ENCODE measurements at regions not wholly inside any gene's neighbourhood (a gene's known extent, or its start where the extent isn't known, plus 50 kb on each side); places are given as distances from the start of the nearest gene placed in this dataset.

DNA sequence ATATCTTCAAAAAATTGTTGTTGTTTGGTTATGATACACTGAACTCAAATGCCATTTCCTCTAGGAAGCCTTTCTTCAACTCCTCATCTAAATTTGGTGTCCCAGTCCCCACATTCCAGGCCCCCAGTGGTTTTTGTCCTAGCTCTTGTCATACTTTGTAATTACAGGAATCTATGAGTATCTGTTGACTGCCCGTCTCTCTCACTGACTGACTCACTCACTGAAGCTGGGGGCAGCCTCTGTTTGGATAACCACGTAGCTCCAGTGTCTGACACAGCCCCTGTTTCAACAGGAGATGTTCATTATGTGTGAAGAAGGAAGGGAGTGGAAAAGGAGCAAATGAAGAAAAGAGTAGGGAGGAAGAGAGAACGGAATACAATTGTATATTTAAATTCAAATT lies 284.1 kb upstream of the TENM3 start:
- no peak for DNase-seq

DNA sequence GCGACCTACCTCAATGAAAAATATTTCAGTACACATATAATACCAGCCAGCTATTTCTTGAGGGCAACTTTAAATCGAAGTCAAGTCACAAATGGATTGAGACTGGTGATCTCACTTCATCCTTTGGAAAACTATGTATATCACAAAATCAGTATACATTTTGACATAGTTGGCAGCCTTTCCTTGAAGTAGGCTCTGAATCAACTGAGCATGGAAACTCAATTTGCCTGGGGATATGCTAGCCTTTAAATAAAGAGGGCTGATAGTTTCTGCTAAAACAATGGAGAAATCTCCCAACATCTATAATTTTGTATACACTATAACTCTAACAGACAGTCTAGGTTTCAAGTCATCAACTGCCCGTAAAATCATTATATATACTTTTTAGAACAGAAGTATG lies 282.8 kb upstream of the TENM3 start:
- no peak for DNase-seq

DNA sequence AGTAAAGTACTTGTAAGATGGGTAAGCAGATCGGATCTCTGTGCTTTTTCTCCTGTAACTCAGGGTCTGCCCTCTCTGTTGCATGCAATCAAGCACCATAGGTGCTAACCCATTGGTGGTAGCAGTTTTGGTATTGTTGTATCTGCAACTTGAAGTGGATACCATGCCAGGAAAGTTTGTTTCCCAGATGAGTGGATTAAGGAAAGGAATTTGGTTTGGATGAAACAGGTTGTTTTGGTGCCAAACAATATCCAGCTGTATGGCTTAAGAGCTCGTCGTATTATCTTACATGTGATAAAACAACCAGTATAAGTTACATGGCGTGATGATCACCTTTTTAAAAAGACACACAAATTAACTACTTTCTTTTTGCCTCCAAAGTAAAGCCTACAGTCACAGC lies 280.9 kb upstream of the TENM3 start:
- DNase-seq = no peak

DNA sequence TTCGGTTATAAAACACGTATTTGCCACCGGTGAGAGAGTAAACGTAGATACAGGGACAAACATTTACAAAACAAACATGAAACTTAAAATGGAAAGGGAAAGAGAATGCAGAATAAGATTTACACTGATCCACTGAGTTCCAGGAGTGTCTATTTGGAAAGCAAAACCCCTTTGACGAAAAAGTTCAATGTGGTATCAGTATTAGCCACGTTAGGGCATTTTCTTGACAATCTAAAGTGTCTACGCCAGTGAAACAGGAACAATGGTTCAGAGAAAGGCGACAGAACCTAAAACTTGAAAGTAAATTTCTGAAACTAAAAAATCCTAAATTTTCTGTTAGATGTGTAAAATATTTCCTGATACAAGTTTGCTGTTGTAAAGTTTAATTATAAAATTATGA lies 278.5 kb upstream of the TENM3 start:
- DNase-seq = no peak

DNA sequence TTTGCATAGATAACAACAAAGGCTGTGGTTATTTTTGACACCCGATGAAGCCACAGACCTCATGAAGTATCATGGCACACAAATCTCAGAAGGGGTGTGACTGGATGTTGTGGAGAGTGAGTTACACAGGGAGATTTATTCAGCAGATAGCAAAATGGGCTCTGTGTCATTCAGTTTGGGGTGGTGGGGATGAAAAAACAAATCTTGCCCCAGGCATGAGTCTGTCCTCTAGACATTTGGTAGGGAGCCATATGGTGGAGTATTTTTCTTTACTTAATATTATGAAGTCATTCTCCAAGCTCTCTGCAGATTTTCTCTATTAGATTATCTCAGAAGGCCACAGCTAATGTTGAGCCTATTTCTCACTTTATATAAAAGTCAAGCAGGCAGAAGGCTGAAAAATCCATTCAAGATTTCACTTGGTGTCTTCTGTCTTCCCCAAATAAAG lies 277.1 kb upstream of the TENM3 start:
- DNase-seq = no peak

DNA sequence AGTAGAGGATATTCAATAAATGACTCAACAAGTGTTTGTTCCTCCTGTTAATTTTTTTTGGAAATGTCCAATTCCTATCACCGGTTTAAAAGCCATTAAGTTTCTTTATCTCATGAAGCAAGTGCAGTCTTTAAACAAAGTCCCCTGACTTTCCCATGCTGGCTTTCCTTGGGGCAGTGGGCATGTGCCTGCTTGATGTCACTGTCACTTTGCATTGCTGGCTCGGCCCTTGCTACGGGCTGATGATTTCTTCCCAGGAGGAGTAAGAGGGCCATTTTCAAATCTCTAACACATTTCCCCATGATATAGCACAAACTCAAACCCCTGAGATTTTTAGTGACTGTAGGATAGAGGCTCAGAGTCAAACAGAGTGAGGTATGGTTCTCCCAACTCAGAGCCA lies 275.8 kb upstream of the TENM3 start:
- no peak for DNase-seq

DNA sequence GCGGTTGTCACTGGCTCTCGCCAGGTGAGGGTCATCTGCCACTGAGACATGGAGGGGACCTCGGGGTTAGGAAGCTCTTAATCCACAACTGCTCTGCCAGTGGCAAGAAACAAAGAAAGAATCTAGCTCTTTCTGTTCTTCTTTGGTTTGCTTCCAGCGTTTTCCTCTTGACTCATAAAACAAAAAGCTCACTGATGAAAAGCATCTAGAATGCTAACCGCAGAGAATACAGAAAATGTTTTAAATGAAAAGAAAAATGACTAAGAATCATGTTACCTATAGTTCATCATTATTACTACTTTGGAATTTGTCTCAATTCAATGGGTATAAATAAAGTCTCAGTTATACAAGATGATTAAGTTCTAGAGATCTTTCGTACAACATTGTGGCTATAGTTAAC lies 274.8 kb upstream of the TENM3 start:
- no peak for DNase-seq

DNA sequence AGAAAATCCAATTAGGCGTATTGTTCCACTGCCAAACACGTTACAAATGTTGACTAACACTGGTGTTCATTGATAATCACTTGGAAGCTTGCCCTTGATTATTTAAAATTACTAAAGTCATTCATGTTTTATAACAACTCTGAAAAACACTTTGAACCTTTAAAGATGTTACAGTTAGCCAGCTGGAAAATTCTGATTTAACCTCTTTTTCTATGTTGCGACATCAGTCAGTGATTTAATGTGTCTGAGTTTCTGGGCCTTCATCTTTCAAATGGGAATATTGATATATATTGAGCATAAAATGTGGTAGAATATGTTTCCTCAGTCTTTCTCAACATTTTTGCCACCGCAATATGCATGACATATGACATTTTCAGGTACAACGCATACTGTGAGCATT lies 274.1 kb upstream of the TENM3 start:
- DNase-seq = no peak

DNA sequence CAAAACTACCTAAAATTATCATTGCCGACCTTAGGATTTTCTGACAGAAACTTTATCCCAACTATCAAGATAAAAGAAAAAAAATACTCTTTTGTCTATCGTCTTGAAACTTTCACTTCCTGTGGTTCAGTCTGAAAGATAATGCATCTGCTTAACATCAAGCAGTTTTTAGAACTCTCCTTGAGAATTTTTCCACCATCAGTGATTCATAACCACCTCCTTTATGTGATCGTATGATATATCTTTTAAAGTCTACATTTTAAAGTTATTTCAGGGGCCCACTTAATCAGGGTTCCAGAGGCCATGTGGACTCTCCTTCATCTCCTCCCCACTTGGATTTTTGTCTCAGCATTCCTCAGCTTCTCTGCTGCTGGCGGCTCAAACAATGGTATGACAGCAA lies 272.8 kb upstream of the TENM3 start:
- DNase-seq = no peak

DNA sequence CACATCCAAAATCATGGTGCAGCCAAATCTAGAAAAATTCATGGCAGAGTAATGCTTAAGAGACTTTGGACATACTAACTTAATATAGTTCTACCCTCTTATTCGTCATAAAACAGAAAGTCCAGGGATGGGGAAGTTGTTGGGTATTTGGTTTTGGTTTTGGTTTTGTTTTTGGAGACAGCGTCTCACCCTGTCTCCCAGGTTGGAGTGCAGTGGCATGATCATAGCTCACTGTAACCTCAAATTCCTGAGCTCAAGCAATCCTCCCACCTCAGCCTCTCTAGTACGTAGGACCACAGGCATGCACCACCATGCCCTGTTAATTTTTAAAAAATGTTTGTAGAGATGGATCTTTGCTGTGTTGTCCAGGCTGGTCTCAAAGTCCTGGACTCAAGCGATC lies 271.8 kb upstream of the TENM3 start:
- no peak for DNase-seq

DNA sequence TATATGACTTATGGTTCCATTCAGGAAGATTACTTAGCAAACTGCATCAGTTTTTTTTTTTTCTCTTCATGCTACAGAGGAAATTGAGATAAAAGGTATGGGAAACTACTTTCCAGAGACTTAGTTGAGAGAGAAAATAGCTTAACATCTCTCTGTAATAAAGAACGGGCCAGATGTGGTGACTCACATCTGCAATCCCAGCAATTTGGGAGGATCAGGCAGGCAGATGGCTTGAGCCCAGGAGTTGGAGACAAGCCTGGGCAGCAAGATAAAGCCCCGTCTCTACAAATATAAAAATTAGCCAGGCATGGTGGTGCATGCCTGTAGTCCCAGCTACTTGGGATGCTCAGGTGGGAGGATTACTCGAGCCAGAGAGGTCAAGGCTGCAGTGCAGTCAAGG lies 271.2 kb upstream of the TENM3 start:
- DNase-seq = no peak

DNA sequence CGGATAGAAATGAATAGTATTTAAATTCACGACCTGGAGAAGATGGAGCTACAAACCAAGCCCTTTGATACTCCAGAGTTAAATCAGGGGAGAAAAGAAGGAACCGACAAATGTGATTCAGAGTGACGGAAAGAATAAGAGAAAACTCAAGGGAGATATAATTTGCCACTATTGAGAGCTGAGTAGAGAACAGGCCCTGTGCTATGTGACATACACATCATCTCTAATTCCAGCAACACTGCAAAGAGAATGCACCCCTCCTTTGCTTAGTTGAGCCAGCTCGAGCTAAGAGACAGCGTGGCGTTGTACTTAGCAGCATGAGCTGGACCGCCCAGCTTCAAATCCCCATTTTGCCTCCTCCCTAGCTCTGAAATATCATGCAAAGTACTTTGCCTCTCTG lies 266.4 kb upstream of the TENM3 start:
- no peak for DNase-seq

DNA sequence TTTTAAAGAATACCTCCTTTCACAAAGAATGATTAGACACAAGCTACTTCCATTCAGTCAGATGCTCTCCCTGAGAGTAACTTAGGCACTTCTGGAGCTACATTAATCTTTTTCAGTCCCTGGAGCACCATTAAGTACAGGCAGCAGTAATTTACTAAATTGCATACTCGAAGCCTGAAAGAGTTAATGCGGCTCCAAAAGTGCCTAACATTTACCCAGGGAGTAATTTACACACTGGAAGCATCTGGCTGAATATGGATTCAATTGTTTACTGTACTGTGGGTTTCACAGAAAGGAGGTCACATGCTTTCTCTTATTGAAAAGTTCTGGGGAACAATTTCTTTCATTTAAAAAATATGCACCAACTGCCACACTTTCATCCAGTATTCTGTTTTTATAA lies 260.8 kb upstream of the TENM3 start:
- no peak for DNase-seq

DNA sequence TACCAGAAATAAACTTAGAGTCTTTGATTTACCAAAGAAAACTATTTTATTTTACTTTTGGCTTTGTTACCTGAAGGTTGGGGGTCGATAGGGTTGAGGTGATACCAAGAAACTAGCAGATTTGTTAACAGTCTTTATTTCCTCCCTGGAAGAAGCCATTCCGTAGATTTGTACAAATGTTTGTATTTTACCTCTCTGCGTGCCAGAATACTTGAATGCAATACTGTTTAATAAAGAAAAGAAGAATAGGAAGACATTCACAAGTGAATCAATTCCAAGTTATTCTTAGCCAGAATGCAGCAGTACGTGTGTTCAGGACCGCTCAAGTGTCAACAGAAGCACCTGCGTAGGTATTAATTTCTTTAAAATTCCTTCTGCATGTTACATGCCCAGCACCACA lies 260.3 kb upstream of the TENM3 start:
- DNase-seq = no peak

DNA sequence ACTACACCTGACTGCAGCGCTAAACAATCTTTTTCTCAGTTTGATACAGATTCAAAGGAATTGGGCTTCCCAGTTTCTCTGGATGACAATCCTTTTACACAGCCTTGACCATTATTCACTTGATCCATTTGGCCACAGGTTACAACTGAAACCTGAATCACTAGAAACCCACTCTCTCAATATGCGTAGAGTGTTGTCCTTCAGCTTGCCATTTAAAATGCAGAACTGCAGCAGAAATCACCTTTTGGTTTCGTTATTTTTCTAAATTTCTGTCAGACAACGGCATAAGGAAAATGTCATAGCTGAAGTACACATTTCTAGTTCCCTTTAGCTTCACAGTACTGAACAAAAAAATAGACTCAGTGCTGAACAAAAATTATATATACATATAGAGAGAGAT lies 255.8 kb upstream of the TENM3 start:
- no peak for DNase-seq

DNA sequence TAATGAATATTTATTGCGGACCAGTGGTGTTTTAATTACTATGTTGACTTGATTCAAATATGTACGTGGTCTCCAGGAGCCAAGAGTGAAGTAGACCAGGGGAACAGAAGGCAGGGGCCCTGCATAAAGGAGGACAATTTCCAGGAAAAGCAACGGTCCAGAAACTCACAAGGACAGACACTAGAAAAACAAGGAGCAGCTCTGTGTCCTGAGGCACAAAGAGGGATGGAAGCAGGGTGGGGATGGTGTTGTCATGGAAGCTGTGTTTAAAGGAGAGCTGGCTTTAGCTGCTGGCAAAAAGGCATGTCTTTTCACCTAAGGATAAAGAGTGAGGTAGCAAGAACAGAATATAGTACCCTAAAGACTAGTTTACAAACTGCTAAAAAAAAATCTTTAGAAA lies 254.1 kb upstream of the TENM3 start:
- DNase-seq = no peak

DNA sequence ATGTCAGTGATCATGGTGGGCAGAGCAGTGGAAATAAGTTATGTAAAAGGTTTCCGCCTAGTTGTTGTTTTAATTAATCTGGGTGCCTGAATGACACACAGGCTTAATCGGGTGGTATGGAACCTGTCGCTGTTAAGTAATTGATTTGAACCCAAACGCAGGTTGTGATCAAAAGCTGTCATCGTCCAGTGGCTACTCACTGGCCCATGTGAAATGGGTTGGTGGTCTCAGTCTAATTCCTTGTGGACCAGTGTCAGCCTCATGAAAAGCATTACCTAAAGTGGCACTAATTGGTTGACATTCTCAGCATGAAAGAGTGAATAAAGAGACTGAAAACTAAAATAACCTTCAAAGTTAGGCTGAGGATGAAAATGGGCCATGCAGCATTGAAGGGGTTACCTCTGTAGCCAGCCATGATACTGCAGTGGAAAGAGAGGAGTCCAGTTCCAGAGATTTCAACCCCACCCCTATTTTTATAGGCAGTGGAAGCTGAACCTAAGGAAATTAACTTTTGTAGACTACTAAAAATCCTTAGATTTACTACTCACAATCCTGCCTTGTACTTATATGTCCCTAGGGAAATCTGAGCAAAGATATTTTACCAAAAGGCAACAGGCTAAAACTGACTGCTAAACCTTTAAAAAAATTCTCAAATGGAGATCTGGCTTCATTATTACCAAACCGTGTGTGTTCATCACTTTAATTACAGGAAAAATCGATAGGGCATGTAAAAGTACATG lies 251.7 kb upstream of the TENM3 start:
- DNase-seq = no peak

DNA sequence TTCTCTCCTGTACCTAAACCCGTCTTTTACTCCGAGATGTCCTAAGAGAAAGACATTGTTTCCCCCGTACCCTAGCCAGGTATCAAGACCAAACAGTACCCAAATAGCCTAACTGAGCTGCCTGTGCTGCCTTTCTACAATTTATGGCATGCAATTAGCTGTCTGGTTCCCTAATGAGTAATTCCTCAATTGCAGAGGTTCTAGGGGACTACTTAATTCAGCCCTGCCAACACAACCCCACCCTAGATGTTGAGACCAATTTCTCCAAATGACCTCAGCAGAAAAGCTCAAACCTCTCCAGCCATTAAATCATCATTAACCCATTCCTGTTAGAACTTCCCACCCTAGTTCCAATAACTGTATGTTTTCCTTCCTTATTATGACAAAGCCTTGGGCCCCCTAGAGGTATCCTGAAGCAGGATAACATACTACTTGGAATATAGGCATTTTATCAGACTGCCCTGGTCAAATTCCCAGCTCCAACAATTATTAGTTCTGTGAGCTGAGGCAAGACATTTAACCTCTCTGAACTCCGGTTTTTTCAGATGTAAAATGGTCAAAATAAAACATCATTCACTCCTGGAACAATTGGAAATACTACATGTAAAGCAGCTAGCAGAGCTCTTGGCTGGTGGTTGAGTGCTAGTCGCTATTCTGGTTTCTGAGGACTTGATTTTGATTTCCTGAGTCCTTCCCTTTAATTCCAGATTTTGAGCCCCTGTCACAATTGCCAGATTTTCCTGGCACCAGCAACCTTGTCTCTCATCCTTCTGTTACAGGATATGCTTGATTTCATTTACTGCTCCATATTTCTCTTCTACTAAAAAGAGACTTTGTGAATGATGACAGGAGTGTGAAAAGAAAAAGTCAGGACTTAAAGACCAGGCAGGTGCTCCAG lies 244.6 kb upstream of the TENM3 start:
- no peak for DNase-seq

DNA sequence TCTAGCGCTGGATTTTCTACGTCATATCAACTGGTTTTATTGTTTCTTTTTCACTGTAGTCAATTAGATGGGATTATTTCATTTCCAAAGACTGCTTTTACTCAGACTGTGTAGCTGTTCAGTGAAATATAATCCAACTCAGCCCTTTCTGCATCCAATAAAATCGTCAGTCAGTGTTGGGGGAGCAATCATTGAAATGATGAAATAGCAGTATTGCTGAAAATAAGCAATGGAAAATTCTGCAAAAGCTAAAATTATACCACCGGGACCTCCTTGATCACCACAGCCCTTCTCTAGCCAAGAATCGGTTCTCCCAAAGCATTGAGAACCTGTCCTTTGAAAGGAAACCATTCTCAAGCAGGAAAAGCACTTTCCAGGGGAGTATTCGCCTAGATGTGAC lies 243.1 kb upstream of the TENM3 start:
- no peak for DNase-seq

DNA sequence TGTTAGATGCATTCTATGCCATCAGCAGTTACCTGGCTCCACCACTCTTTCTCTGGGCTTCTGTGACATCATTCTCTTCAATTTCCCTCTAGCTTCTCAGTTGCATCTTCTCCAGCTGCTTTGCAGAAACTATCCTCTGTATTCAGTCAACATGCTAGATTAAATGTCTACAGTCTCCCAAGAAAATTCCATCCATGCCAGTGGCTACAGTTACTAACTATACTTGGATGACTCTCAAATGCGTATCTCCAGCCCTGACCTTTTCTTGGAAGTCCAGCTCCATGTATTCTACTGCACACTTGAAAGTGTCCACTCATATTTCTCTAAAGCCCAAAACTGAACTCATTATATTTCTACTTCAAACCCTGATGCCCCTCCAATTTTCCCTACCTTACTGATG lies 232.3 kb upstream of the TENM3 start:
- DNase-seq = no peak

DNA sequence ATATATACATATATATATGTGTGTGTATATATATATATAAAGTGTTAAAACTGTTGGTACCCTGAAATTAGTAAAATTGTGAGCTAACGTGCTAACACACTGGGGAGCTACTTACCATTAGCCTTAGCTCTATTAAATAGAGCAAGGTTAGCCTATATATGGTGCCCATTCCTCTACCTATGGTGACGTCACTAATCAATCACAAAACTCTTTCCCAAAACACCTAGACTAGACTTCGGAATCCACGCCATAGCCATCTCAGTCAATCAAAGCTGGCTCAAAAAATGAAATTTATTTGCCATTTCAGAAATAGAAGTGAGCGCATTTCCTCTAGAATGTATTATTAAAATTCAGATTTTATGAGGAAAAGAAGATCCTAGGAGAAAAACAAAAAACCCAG lies 229.0 kb upstream of the TENM3 start:
- no peak for DNase-seq

DNA sequence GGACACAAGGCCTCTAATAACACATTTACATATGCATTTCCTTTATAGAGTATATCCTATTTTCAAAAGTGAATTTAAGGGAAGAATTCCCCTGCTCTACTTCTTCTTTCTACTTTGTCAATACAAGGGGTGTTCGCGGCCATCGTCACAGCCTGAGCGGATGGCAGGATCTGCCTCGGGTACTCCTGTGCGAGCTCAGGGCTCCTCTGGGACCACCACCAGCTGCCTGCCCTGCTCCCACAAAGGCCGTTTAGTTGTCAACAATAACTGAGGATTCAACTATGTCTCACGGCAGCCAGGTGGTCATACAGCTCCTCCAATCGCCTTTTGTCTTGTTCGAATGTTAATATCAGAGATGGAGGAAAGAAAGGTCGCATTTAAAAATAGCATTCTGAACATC lies 228.2 kb upstream of the TENM3 start:
- no peak for DNase-seq

DNA sequence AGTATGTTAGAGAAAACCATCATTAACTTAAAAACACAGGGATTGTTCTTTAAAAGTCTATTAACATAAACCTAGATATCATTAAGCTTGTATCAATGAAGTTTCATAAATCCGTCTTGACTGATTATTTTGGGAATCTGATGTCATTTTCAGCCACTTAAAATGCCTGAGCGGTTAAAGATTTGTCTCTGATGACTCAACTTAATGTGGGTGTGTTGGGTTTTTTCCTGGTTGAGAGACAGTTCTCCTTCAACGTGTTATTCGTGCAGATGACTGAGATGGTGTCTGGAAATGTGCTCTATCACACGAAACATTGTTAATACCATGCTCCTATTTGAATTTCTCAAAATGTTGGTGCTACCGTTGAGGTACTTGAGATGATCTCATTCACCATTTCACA lies 227.3 kb upstream of the TENM3 start:
- no peak for DNase-seq

DNA sequence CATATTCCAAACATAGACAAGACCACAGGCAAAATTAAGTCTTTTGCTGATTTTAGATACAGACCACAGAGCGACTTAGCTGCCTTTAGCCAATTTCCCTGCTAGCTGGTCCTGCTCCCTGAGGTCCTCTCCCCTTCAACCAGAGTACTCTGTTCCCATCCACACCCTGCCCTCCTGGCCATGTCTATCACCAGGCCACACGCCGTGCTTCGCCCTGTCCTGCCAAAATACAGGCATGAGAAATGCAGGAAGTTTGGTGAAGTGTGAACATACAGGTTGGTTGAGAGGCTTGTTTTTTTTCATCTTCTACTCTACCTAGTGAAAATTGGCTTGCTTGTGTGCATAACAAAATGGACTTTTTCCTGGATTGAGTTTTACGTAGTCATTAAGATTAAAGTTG lies 226.2 kb upstream of the TENM3 start:
- no peak for DNase-seq

DNA sequence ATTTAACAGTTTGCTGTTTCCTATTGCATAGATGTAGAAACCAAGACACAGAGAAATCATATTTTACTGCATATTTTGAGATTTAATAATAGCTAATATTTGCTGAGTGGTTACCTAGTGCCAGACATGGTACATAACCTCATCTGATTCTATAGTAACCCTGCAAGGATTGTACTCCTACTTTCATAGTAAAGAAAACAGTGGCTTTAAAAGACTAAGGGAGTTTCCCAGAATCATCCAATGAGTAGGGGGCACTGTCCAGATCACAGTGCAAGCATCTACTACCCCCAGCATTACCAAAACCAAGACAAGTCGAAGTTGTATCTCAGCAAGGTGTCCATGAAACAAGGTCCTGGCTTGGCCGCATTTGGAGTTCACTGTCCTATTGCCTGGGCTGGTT lies 224.5 kb upstream of the TENM3 start:
- no peak for DNase-seq

All from NCI-H526 (cell line).